B cell (primary cell): ENCODE measurements at regions not wholly inside any gene's neighbourhood (a gene's known extent, or its start where the extent isn't known, plus 50 kb on each side); places are given as distances from the start of the nearest gene placed in this dataset.

Experiments
- ATAC-seq: fragments of 200-7000 bp; cut with Tn5 transposase; one replicate; pipeline ENCODE4 v1.10.0; 2021; ENCODE audit warnings: low read depth, mild to moderate bottlenecking, moderate number of reproducible peaks, moderate library complexity
- CTCF ChIA-PET: fragments of 350-600 bp; sonication (Branson Sonifier 250); formaldehyde crosslinking; loops from one replicate; lab custom pipeline; 2021; ENCODE audit warnings: antibody characterized with exemption, inconsistent platforms; lab: Charles Lee
- POLR2A ChIA-PET: fragments of 350-600 bp; sonication (Branson Sonifier 250); formaldehyde crosslinking; loops from one replicate; lab custom pipeline; 2021; ENCODE audit warnings: antibody characterized with exemption; lab: Charles Lee
- DNase-seq: peaks from one replicate; pipeline ENCODE4 v3.0.0; 2013
- H2AFZ ChIP-seq: 2 replicates; pipeline ENCODE4 v1.6.1; 2012; ENCODE audit warnings: mild to moderate bottlenecking, low read depth, low read length; ENCODE audit not compliant: insufficient read depth, poor library complexity, severe bottlenecking
- H3K27ac ChIP-seq, 2 donors: 1 replicate in 1 of 2; 2 replicates in 1 of 2; pipeline ENCODE4 v1.5.1; 2012 to 2013; ENCODE audit warnings: low read length in 2 of 2, mild to moderate bottlenecking in 2 of 2, moderate library complexity in 1 of 2
- H3K27me3 ChIP-seq, 4 experiments: fragments of 200-600 bp in 1 of 4; sonication (generic) in 1 of 4; replicated peaks in 1 of 4; 1 replicate in 2 of 4; 2 replicates in 2 of 4; pipeline versions ENCODE4 v1.6.1 to v1.7.0; 2013 to 2016; ENCODE audit warnings: low read length in 3 of 4, mild to moderate bottlenecking in 2 of 4, mixed read lengths in 1 of 4, moderate library complexity in 1 of 4; ENCODE audit not compliant: insufficient read depth in 4 of 4, control insufficient read depth in 3 of 4; ENCODE audit errors: control extremely low read depth in 1 of 4
- H3K36me3 ChIP-seq, 2 experiments: replicated peaks in 1 of 2; 1 replicate in 1 of 2; 2 replicates in 1 of 2; pipeline versions ENCODE4 v1.6.1 to v1.7.1; 2013; ENCODE audit warnings: low read length in 1 of 2; ENCODE audit not compliant: insufficient read depth in 2 of 2, control insufficient read depth in 1 of 2; ENCODE audit errors: control extremely low read depth in 1 of 2, extremely low read depth in 1 of 2
- H3K4me1 ChIP-seq, 2 donors: fragments of 200-600 bp in 1 of 2; sonication (generic) in 1 of 2; 1 replicate in 1 of 2; 2 replicates in 1 of 2; pipeline versions ENCODE4 v1.5.1 to v1.6.1; 2013 to 2017; ENCODE audit warnings: low read length in 2 of 2; ENCODE audit not compliant: control insufficient read depth in 2 of 2, insufficient read depth in 2 of 2
- H3K4me2 ChIP-seq: replicated peaks from 2 replicates; pipeline ENCODE3; 2012; ENCODE audit warnings: mild to moderate bottlenecking, low read depth, low read length; ENCODE audit not compliant: poor library complexity, severe bottlenecking
- H3K4me3 ChIP-seq, 5 experiments: fragments of 200-600 bp in 1 of 5; sonication (generic) in 1 of 5; 1 replicate in 3 of 5; 2 replicates in 2 of 5; pipeline versions ENCODE4 v1.5.1 to v1.7.0; 2011 to 2016; ENCODE audit warnings: low read length in 4 of 5, mild to moderate bottlenecking in 4 of 5, low read depth in 2 of 5, control low read depth in 1 of 5, moderate library complexity in 1 of 5; ENCODE audit not compliant: insufficient read depth in 1 of 5; ENCODE audit errors: control extremely low read depth in 1 of 5, extremely low read depth in 1 of 5
- H3K79me2 ChIP-seq: fragments of 200-600 bp; sonication (generic); one replicate; pipeline ENCODE4 v1.6.0; 2016; ENCODE audit warnings: low read length; ENCODE audit not compliant: control insufficient read depth, insufficient read depth
- H3K9ac ChIP-seq: fragments of 200-600 bp; sonication (generic); 2 replicates; pipeline ENCODE4 v1.6.1; 2017; ENCODE audit warnings: mild to moderate bottlenecking, low read length, moderate library complexity
- H3K9me3 ChIP-seq, 3 donors: one replicate each; pipeline versions ENCODE4 v1.6.1 to v1.7.1; 2013; ENCODE audit warnings: low read length in 2 of 3; ENCODE audit not compliant: control insufficient read depth in 2 of 3, insufficient read depth in 1 of 3; ENCODE audit errors: control extremely low read depth in 1 of 3
- H4K20me1 ChIP-seq: 2 replicates; pipeline ENCODE4 v1.6.0; 2012; ENCODE audit warnings: mild to moderate bottlenecking, low read length; ENCODE audit not compliant: insufficient read depth, control insufficient read depth, poor library complexity, severe bottlenecking
- H3K27ac Mint-ChIP-seq: one replicate; pipeline ENCODE4 v1.8.0; 2021; ENCODE audit warnings: mixed read lengths
- H3K27me3 Mint-ChIP-seq: one replicate; pipeline ENCODE4 v1.8.0; 2021; ENCODE audit warnings: mixed read lengths
- H3K4me1 Mint-ChIP-seq: one replicate; pipeline ENCODE4 v1.8.0; 2021; ENCODE audit warnings: mixed read lengths
- H3K4me3 Mint-ChIP-seq: one replicate; pipeline ENCODE4 v1.8.0; 2021; ENCODE audit warnings: mixed read lengths
- H3K9me3 Mint-ChIP-seq: one replicate; pipeline ENCODE4 v1.8.0; 2022; ENCODE audit warnings: mixed read lengths; ENCODE audit not compliant: insufficient read depth
- CTCF ChIP-seq: fragments of 200-600 bp; IDR thresholded peaks from one replicate; pipeline ENCODE4 v1.8.0; 2022; ENCODE audit warnings: antibody characterized with exemption, mild to moderate bottlenecking
- EZH2 ChIP-seq: IDR thresholded peaks from 2 replicates; pipeline ENCODE4 v1.6.1; 2012; ENCODE audit warnings: borderline replicate concordance, low read depth, mild to moderate bottlenecking, moderate library complexity, low read length; ENCODE audit not compliant: insufficient read depth, poor library complexity, severe bottlenecking
- WGBS: methylation state at CpG from one replicate; pipeline ENCODE4 v1.1.5; 2013; ENCODE audit warnings: missing lambda C conversion rate; ENCODE audit not compliant: insufficient coverage; 5-methylcytosine and 5-hydroxymethylcytosine counted together
- intact Hi-C: fragments of 100-400 bp; cut with micrococcal nuclease; formaldehyde crosslinking; loops from one replicate; pipeline ENCODE4 v1.10.0; 2022

GRCh38 chr13:72005455-72005854 lies 138.5 kb upstream of the DACH1 start:
- H3K9me3 Mint-ChIP-seq, result peaks cover 6% of the 10 kb centered on the region
- no peaks in the 10 kb centered on the region for H3K27me3 ChIP-seq
- no peaks in the 10 kb centered on the region for H3K79me2 ChIP-seq
- intact Hi-C loops, result no loop called here
- ATAC-seq (no peak), DNase-seq (no peak)
- H3K4me1 ChIP-seq, result no peaks in the 10 kb centered on the region
- TF ChIP-seq EZH2 (no peak), CTCF (no peak)
- ChIA-PET POLR2A (no interaction called here), CTCF (no interaction called here)
- H3K9ac ChIP-seq, result no peak overlapping the region
- H3K4me3 ChIP-seq, result no peak overlapping the region
- peaks cover 0 to 3% (median 0%) of the 10 kb centered on the region in 3 donors for H3K9me3 ChIP-seq
- H3K4me1 Mint-ChIP-seq, result no peaks in the 10 kb centered on the region
- H3K27me3 Mint-ChIP-seq, result no peaks in the 10 kb centered on the region
- H3K27ac Mint-ChIP-seq, result no peak overlapping the region
- H3K4me3 Mint-ChIP-seq, result no peak overlapping the region
- H3K27ac ChIP-seq, result no peak overlapping the region
- H4K20me1 ChIP-seq, result no peaks in the 10 kb centered on the region
- H3K36me3 ChIP-seq, result no peaks in the 10 kb centered on the region
- no peak overlapping the region for H2AFZ ChIP-seq
- no peak overlapping the region for H3K4me2 ChIP-seq

- ChIA-PET POLR2A (no interaction called here), CTCF (no interaction called here)
- Mint-ChIP-seq H3K27me3 (no peaks in the 10 kb centered on the region), H3K27ac (no peak overlapping the region), H3K4me1 (no peaks in the 10 kb centered on the region), H3K4me3 (no peak overlapping the region), H3K9me3 (peaks cover 6% of the 10 kb centered on the region)
- Histone ChIP-seq H2AFZ (no peak overlapping the region), H3K27ac (no peak overlapping the region), H3K79me2 (no peaks in the 10 kb centered on the region), H3K27me3 (no peaks in the 10 kb centered on the region), H3K9me3 (peaks cover 0 to 6% (median 0%) of the 10 kb centered on the region in 3 donors), H4K20me1 (no peaks in the 10 kb centered on the region), H3K4me2 (no peak overlapping the region), H3K36me3 (no peaks in the 10 kb centered on the region), H3K4me3 (no peak overlapping the region), H3K4me1 (no peaks in the 10 kb centered on the region), H3K9ac (no peak overlapping the region)
- no CpG with 5 or more reads among the region's 5 CpGs for WGBS
- no peak for TF ChIP-seq EZH2
- no peak for TF ChIP-seq CTCF
- ATAC-seq (no peak), DNase-seq (no peak)
- intact Hi-C loops, result no loop called here
Measured at GRCh38 chr13:72004784-72005374, 137.9 kb upstream of the DACH1 start.
